COLO829 (cell line): ENCODE measurements at regions not wholly inside any gene's neighbourhood (a gene's known extent, or its start where the extent isn't known, plus 50 kb on each side); places are given as distances from the start of the nearest gene placed in this dataset.
"Not testable (repeated sequence)": the region's sequence is repeated elsewhere in the genome, so short reads cannot be mapped to it uniquely, and the experiment has no call there.

Experiments
- DNase-seq: peaks from one replicate; pipeline ENCODE4 v3.0.0; 2012; ENCODE audit warnings: low spot score

DNA sequence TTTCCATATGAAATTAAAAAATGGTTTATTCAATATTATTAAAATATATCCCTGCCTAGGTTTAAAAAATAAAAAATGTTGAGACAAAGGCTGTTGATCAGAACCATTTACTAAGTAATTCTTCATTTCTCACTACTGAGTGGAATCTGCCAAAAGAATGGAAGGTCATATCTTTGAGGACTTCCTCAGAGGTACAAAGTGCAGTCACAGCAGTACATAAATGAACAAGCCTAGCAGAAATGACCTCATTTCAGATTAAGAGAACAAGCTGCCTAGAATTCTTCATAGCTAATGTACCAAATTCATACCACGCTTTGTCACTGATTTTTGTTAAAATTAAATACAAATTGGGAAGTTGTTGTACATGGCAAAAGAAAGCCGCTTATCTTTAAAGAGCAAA, 318.9 kb upstream of the TFPI start:
- DNase-seq, result no peak

DNA sequence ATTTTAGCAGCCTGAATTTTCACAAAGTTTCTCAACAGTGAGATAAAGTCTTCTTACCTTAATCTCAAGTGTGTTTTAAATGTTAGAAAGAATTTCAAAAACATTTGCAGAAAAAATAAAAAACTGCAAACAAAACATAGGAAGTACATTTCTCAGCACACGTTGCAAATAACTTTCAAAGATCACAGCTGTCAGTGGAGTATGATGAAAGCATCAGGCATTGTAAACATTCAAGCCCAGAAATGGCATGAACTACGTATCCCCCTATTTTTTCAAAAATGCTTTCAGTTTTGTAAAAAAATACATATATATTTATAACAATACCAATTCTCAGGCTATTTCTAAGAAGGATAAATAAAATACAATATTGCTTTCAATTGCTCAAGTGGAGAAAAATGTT, 320.6 kb upstream of the TFPI start:
- no peak for DNase-seq

DNA sequence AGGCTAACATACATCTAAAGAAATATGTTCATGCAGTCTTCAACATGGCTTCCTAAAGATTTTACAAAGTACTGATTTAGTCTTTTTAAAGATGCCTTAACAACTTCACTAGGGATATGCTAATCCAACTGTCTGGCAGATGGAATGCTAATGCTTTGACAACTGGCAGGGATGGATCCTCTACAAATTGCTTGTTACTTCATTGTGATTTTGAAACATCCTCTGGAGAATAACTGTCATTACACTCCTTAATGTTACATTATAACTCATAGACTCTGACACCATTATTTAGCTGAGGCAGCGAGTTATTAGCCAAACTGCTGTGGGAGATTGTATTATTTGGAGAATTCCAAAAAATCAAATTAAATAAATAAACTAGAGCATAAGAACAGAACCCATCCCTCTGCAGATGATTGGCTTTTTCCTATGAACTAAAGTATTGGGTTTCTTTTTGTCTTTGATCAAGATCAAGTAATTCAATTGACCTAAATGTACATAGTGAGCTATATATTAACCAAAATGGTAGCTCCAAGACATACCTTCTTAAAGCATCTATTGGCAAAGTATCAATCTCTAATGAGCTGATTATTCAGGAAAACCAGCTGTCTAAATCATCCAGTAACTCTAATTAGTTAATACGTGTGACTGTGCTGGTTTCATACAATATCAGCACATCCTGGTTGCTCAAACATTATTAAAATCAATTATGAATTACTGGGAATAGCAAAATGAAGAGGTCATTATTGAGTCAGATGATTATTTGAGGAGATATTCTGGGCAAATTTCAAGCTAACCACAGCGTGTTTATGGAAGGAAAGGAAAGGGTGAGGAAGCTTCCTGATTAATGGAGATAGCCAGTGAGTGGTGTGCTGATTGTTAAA, 321.3 kb upstream of the TFPI start:
- no peak for DNase-seq

DNA sequence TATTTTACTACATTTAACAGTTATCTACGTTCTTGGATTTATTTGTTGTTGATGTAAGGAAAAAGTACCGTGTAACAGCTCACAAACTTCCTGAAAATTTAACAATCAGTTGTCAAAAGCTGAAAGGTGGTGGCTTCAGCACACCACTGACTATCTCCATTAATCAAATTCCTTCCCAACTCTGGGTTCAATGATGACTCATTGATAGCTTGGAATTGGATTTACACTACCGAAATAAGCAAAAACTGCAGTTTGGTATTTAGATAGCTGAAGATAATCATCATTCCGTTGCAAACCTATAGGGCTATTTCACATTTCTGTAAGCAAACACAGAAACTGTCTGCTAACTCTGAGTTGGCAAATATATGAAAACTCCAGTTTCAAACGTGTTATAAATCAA, 322.3 kb upstream of the TFPI start:
- no peak for DNase-seq

DNA sequence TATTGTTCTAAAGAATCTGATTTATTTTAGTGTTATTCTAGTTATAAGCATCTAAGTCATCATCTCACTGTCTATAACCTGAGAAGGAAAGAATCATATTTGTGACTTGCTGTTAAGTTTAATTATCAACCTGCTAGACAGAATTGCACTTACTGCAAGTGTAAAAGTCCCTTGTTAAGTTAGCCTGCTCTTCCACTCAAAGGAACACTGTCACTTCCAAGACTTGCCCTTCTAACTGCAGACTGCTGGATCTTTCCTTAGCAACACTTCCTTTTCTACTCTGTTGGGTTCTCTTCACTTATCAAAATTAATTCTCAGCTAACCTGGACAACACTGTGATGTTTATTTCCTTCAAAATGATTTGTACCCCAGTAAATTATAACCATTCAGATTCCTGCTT, 323.2 kb upstream of the TFPI start:
- DNase-seq, result no peak

DNA sequence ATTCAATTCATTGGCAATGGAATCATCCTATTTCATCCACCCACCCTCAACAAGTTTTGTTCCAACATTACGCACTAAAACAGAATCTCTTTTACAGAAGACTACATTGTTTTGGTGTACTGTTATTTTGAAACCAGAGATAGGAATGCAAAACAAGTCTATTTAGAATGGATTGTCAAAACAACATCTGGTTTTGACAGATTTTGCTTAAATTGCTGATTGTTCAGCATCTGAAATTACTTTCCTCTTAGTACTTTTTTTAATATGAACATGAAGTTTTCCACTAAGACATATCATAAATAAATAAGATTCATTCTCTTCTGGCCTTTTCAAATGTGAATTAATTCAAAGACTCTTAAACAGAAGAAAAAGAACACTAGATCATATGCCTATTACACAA, 323.9 kb upstream of the TFPI start:
- no peak for DNase-seq

DNA sequence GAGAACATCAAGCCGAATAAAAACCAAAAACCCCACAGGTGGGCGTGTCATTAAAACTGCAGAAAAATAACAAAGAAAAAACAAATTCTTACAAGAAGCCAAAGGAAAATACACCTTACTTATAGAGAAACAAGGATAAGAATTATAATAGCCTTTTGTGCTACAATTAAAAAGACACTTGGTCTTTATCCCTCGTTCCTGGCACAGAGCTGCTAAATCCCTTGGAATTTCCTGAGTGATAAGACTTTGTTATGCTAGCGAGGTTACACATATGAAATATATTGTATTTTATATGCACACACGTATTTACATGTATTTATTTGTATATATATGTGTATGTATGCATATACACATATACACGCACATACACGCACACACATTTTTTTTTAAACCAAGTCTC, 325.3 kb upstream of the TFPI start:
- DNase-seq, result no peak

DNA sequence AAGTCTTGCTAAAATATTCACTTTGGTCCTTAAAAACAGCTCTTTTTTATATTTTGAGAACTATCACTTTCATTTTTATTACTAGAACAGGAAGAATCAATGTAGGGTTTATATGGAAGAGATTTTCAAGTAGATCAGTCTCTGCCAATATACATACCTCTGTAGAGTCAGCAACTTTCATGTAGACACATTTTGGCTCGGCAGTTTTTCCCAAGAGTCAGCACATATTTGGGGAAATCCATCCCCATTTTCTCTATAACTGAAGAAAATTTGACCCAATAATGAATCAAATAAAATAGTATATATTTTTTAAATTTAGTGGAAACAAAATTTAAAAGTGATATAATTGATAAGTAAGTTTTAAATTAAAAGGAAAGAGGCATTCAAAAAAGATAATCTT, 329.8 kb upstream of the TFPI start:
- DNase-seq, result no peak

DNA sequence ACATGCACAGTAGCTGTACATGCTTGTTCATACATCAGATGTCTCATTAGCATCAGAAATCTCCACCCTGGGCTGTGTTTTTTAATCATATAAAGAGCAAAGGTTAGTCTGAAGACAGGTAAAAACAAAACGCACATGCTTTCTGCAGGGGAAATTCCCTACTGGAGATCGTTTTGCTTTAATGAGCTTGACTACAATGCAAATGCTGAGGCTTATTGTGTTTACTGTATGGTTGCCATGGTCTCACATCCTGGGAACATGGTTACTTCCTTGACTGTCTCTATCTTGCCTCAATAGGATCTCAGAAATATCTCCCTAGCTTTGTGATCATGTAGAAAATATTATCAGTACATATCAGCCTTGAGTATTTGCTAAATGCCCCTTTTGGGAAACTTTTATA, 336.5 kb upstream of the TFPI start:
- no peak for DNase-seq

DNA sequence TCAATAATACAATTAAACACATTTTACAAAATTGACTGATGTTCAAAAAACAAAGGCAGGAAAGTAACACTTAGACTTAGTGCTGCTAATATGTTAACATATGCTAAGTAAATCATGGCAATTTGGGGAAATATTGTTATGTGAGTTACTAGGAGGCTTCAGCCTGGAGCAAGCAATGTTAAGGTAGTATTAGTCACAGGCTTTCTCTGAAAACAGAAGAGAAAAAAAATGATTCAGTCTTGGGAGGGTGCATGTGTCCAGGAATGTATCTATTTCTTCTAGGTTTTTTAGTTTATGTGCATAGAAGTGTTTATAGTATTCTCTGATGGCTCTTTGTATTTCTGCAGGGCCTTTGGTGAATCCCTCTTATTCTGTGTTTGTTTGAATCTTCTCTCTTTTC, 345.8 kb upstream of the TFPI start:
- DNase-seq, result no peak

DNA sequence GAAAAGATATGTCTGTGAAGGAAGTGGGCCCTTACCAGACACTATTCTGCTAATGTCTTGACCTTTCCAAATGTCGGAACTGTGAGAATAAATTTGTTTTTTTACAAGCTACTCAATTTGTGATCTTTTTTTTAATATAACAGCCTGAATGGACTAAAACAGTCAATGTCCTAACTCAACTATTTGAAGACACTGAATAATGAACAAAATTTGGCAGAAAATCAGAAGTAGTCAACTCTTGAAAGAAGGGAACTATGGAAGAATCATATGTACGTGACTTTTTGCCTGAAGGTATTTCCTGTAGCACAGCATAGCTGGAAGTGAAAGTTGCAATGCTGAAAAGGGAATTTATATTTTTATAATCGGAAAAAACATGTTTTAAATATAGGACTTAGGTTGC, 351.8 kb upstream of the TFPI start:
- no peak for DNase-seq

DNA sequence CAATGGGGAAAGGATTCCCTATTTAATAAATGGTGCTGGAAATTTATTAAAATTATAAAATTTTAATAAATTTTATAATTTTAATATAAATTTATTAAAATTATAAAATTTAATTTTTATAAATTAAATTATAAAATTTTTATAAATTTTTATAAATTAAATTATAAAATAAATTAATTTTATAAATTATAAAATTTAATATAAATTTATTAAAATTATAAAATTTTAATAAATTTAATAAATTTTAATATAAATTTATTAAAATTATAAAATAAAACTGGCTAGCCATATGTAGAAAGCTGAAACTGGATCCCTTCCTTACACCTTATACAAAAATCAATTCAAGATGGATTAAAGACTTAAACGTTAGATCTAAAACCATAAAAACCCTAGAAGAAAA, 356.7 kb upstream of the TFPI start:
- not testable (repeated sequence) for DNase-seq

DNA sequence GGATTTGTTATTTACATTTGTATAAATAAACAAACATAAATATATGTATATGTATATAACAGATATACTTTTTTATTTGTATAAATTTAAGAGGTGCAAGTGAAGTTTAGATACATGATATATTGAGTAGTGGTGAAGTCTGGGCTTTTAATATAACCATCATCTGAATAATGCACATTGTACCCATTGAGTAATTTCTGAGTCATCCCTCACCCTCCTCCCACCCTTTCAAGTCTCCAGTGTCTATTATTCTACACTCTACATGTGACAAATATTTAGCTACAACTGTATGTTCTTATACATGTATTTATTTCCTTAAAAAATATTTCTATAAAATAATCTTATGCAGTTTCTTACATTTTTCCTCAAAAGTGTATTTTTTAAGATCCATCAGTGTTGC, 358.7 kb upstream of the TFPI start:
- no peak for DNase-seq

DNA sequence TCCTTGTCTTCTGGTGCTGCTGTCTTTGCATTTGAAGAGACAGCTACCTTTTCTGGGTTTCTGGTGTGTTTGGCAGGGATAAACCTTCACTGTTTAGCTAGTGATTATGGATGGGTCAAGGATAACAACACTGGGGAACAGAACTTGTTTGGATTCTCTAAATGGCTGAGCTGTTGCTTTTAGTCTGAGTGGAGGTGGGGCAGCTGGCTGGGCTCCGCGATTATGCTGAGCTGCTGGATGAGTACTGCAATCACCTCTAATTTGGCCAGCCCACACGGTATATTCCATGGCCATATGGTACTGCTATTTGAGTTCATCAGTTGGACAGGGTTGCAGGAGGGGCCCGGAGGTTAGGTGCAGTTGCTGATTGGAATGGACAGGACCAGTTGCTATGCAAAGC, 361.6 kb upstream of the TFPI start:
- DNase-seq, result no peak

DNA sequence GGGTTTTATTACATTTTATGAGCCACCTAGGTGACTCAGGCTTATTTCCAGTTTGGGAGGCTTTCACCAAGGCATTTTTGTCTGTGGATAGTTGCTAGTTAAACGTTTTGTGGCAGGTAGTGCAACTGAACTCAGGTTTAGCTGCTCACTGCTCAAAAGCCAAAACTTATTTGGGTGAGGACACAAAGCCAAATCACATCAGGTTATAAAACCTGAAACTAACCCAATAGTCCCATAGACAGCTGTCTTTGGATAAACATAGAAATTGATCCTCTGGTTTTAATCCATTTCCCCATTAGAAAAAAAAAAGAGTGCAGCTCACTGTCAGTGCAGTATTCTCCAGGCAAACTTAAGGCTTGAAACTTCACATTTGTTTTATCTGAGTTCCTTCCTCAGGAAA, 362.6 kb upstream of the TFPI start:
- DNase-seq, result no peak

DNA sequence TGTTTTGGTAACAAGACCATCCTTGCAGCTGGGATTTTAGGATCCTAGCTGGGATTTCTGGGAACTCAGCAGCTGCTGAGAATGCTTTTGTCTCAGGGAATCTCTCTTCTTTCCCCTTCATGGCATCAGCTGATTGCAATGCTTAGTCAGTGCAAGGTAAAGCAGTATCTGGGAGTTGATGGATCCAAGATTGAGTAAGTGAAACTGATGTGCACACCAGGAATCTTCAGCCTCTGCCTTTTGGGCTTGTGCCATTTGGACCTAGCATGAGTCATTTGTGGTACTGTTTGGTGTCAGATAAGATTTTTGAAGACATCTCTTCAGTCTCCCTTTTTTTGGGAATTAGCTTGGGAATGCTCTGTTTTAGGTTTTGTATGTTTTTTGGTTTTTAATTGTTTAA, 363.3 kb upstream of the TFPI start:
- DNase-seq, result no peak

DNA sequence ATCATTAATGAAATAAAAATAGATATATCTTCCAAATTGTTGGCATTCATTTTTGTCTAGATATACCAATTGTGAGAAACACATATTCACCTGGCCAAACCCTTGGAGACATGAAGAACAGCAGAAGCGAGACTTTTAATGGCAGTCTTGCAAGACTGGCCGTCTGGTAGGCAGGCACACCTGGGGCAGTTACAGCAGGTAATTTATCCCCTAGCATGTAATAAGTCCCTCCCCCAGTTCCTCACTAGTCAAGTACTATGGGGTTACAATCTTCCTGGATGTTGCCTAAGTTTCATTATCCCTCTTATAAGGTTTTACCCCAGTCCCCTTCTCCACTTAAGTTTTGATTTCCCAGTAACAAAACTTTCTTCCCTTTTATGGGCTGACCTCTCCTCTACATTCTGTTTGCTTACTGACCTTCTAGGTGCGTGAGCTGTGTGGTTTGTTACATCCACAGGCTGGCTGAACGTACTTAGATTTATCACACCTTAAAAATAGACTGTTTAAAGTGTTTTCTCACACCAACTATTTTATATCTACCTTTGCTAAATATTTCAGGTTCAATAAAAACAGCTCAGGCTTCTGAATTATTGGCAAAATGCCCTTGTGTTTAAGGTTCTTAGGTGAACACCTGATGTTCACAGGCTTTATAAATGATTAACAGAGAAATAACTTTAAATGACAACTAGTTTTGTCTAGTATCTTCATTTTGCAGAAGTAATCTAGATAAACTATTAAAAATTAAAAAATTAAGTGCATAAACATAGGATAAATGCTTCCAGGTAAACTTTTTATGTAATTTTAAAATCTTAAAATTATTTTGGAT, 365.0 kb upstream of the TFPI start:
- no peak for DNase-seq

DNA sequence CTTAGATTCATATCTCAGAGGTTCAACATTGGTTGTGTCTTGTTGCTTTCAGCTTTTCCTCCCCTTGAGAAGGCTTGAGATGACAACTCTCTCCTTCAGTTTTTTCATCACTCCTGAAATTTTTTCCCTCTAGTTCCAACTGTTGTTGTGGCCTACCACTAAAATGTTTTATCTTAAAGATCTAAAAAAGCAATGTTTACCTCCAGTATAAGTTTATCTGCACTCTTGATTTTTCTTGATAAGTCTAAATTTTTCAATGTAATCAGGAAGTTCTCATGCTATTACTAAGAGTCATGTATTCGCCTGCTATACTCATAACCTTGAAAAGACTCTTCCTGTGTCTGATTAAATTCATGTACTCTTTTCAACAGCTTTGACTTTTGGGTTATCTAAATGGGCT, 366.3 kb upstream of the TFPI start:
- DNase-seq, result no peak

DNA sequence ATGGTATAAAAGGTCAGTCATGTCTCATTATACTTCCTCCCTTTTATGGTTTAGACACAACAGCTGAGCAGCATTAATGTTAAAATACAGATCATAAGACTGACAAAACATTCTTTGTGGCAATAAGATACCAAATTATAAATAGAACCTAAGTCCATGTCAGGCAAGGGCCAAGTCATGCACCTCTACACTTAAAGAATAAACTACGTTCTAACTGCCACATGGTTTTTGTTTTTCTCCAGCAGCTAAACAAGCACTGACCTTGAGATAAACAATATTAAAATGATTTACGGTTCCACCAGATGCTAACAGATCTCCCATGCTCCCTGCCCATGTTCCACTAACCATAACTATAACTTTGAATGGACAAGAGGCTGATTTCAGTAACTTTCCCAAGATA, 368.6 kb upstream of the TFPI start:
- DNase-seq, result no peak

DNA sequence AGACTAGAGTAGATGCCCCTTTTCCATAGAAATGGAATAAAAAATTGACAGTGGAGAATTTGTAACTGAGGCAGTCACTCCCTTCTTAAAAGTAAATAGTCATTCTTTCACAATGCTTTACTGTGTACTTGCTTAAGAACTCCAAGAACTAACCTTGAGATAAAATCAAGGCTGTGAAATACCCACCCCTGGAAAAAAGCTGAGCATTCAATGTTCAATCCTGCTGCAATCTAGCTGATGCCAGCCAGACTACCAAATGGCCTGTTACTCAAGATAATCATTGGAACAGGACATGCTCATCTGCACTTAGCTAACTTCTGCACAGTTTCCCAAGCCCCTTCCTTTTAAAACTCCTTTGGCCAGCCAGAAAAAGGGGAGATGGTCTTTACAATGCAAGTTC, 367.4 kb upstream of the GULP1 start:
- no peak for DNase-seq

DNA sequence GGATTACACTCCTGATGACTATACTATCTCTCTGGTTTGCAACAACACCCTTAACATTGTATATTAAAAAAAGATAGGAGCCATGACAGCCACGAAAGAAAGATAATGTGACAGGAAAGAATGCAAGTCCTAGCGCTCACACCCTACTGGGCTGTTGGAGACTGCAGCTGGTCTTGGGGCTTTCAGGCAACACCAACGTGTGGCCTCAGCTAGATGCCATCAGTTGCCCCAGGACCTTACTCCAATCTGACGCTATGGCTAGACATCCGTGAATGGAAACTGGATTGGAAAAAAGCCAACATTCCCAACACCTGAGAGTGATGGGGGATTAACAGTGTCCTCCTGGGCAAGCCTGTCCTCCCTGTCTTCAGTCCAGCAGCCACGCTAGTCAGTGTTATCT, 357.4 kb upstream of the GULP1 start:
- no peak for DNase-seq

DNA sequence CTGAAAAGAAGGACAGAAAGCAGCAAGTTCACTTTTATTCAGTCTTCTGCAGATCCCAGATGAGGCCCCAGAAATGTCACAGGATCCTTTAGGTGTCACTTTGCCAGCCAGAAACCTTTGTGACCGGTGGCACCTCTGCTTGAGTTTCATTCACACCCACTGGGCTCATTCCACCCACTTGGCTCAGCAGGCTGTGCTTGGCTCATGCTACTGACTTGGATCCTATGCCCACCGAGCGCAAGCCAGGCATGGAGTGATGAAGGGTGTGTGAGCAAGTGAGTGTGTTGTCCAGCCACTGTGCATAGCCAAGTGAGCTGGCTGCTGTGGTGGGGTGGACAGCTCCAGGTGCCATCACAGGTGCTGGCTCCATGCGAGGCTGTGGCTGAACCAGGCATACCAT, 357.0 kb upstream of the GULP1 start:
- DNase-seq, result no peak

DNA sequence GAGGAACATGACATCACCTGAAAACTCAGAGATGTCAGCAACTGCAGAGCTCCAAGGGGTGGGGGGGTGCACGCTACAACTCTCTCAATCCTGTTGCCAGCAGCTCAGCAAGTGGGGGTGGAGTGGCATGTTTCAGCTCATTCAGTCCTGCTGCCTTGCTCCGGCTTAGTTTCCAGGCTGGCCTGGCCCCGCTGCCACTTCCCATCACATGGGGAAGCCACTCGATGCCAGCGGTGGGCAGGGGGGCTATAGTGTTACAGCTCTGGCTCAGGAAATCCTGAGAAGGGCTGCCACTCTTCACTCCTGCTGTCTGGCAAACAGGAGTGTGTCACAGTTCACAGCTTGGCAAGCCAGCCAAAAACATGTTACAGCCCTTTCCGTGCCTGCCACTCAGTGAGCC, 356.5 kb upstream of the GULP1 start:
- DNase-seq, result no peak

DNA sequence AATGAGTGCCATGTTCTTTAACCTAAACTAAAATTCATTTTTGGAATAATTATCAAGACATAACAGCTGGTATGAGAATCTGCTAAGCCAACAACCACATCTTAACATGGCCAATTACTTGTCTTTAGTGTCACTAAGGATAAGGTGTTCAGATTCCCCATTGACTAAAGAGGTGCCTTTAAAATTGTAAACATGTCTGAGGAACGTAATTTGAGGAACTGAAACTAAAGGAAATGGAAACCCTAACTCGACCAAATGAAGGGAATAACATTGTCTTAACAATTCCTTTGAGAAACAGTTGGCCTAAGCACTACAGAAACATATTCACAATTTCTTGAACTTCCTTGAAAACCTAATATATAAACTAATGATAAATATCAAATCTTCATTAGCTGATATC, 355.4 kb upstream of the GULP1 start:
- DNase-seq, result no peak
